Heart left ventricle (tissue), 16 donors: ENCODE measurements at regions not wholly inside any gene's neighbourhood (a gene's known extent, or its start where the extent isn't known, plus 50 kb on each side); places are given as distances from the start of the nearest gene placed in this dataset.

Experiments used
- ATAC-seq, 4 donors: fragments of 200-7000 bp; cut with Tn5 transposase; one replicate each; pipeline ENCODE4 v1.9.1; 2020 to 2022; ENCODE audit warnings: moderate library complexity in 4 of 4, mild to moderate bottlenecking in 3 of 4, moderate number of reproducible peaks in 1 of 4
- DNase-seq, 5 donors: peaks; one replicate each; pipeline ENCODE4 v3.0.0-alpha.2; 2020
- H3K27ac ChIP-seq, 12 donors: fragments of 200-600 bp; sonication (generic) in 4 of 12; one replicate each; pipeline versions ENCODE4 v1.5.0 to v1.8.0; 2016 to 2022; ENCODE audit warnings: mild to moderate bottlenecking in 2 of 12
- H3K27me3 ChIP-seq, 9 donors: fragments of 200-600 bp; sonication (generic) in 2 of 9; one replicate each; pipeline versions ENCODE4 v1.5.1 to v1.8.0; 2016 to 2022; ENCODE audit warnings: mild to moderate bottlenecking in 3 of 9
- H3K36me3 ChIP-seq, 9 donors: fragments of 200-600 bp; sonication (generic) in 2 of 9; one replicate each; pipeline versions ENCODE4 v1.5.0 to v1.8.0; 2018 to 2022; ENCODE audit warnings: mild to moderate bottlenecking in 2 of 9
- H3K4me1 ChIP-seq, 12 donors: fragments of 200-600 bp; sonication (generic) in 4 of 12; one replicate each; pipeline versions ENCODE4 v1.5.0 to v1.8.0; 2016 to 2022; ENCODE audit warnings: mild to moderate bottlenecking in 3 of 12
- H3K4me3 ChIP-seq, 12 donors: fragments of 200-600 bp; sonication (generic) in 4 of 12; one replicate each; pipeline versions ENCODE4 v1.5.0 to v1.8.0; 2017 to 2022; ENCODE audit warnings: mild to moderate bottlenecking in 9 of 12, moderate library complexity in 4 of 12
- H3K9me3 ChIP-seq, 12 donors: fragments of 200-600 bp; sonication (generic) in 4 of 12; one replicate each; pipeline versions ENCODE4 v1.5.0 to v1.8.0; 2016 to 2022; ENCODE audit warnings: mild to moderate bottlenecking in 1 of 12
- POLR2A ChIP-seq, 2 donors: fragments of 450-650 bp; IDR thresholded peaks; one replicate each; pipeline ENCODE4 v1.6.1; 2017; ENCODE audit warnings: antibody characterized with exemption in 2 of 2, mild to moderate bottlenecking in 2 of 2, moderate library complexity in 2 of 2
- WGBS, 4 donors: extraction: QIAGEN DNeasy Blood & Tissue Kit in 2 of 4; methylation state at CpG; one replicate each; pipeline versions ENCODE4 v1.1.5 to v1.1.7; 2013 to 2018; 5-methylcytosine and 5-hydroxymethylcytosine counted together
- intact Hi-C, 10 donors: fragments of 100-400 bp; cut with DNase I; formaldehyde crosslinking; loops; one replicate each; pipeline versions ENCODE4 v1.11.1 to v1.14.2; 2022
- TF ChIP-seq, protein P1 (sequence below), 12 donors: fragments of 200-600 bp; sonication (generic) in 4 of 12; IDR thresholded peaks; one replicate each; pipeline versions ENCODE4 v1.5.0 to v1.8.0; 2018 to 2022; ENCODE audit warnings: antibody characterized with exemption in 12 of 12, mild to moderate bottlenecking in 5 of 12
- donor health status: ischemic (EF 13 %, LVEDD 7.1; RV severe dilation, severe dysfunction).
- donor health status: healthy with polysubstance abuse.
- donor health status: DM: no; HTN: yes; CAD: no.
- donor health status: DM: no; HTN: no; CAD: no.
- donor health status: ischemic (EF 25% LVEDD 6.9; RV normal size, moderate dysfunction).
- donor health status: ischemic (EF 25% LVEDD 5.7; RV mildly dilated, moderate dysfunction).
- donor health status: healthy.
- donor health status: DM: yes; HTN: yes; CAD: no.
- donor health status: ischemic (EF 35%, LVEDD 5.7; RV mildly dilated, moderate dysfunction).
- donor health status: nonischemic (EF 11% LVEDD 7.7; RV severe dilation, severe dysfunction).
- donor health status: DM: yes; HTN: yes; CAD: no.
- donor health status: PGD.
- donor health status: ischemic (EF 29% LVEDD 5.4; RV normal size, mild dysfunction).
- donor health status: nonischemic (EF 23%, LVEDD 6.1; RV moderate dilation, normal function).

GRCh38 chr3:168616915-168617314 is 521.2 kb upstream of the GOLIM4 start:
- Histone ChIP-seq H3K27ac (no peak overlapping the region), H3K9me3 (no peaks in the 10 kb centered on the region), H3K27me3 (peaks cover 0 to 6% (median 0%) of the 10 kb centered on the region in 9 donors), H3K4me1 (no peaks in the 10 kb centered on the region), H3K4me3 (no peak overlapping the region), H3K36me3 (no peaks in the 10 kb centered on the region)
- intact Hi-C loops, result loop anchor here in 1 of 10 donors (10.0 kb wide), 1 partner anchor 402 kb away; no protein-coding TSS in a partner anchor
- ATAC-seq, result no peak
- TF ChIP-seq, protein P1, sequence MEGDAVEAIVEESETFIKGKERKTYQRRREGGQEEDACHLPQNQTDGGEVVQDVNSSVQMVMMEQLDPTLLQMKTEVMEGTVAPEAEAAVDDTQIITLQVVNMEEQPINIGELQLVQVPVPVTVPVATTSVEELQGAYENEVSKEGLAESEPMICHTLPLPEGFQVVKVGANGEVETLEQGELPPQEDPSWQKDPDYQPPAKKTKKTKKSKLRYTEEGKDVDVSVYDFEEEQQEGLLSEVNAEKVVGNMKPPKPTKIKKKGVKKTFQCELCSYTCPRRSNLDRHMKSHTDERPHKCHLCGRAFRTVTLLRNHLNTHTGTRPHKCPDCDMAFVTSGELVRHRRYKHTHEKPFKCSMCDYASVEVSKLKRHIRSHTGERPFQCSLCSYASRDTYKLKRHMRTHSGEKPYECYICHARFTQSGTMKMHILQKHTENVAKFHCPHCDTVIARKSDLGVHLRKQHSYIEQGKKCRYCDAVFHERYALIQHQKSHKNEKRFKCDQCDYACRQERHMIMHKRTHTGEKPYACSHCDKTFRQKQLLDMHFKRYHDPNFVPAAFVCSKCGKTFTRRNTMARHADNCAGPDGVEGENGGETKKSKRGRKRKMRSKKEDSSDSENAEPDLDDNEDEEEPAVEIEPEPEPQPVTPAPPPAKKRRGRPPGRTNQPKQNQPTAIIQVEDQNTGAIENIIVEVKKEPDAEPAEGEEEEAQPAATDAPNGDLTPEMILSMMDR (IDR thresholded peaks at IDR 0.05), result no peak
- no peak for TF ChIP-seq POLR2A (IDR thresholded peaks at IDR 0.05)
- DNase-seq, result no peak
- 63 to 73% (median 70%) methylated on average over 3 of the region's 3 CpGs for WGBS, 4 donors

GRCh38 chr3:168615493-168616020 is 519.8 kb upstream of the GOLIM4 start:
- H3K27me3 ChIP-seq, result peaks cover 0 to 6% (median 0%) of the 10 kb centered on the region in 9 donors
- 52 to 72% (median 62%) methylated on average over 2 of the region's 2 CpGs for WGBS, 4 donors
- DNase-seq (no peak), ATAC-seq (no peak)
- intact Hi-C loops, result loop anchor here in 1 of 10 donors (10.0 kb wide), 1 partner anchor 401 kb away; no protein-coding TSS in a partner anchor
- H3K27ac ChIP-seq, result no peak overlapping the region
- H3K36me3 ChIP-seq, result no peaks in the 10 kb centered on the region
- H3K9me3 ChIP-seq, result no peaks in the 10 kb centered on the region
- no peak for TF ChIP-seq POLR2A (IDR thresholded peaks at IDR 0.05)
- TF ChIP-seq, protein P1 (IDR thresholded peaks at IDR 0.05), result no peak
- no peak overlapping the region for H3K4me3 ChIP-seq
- no peaks in the 10 kb centered on the region for H3K4me1 ChIP-seq

DNA sequence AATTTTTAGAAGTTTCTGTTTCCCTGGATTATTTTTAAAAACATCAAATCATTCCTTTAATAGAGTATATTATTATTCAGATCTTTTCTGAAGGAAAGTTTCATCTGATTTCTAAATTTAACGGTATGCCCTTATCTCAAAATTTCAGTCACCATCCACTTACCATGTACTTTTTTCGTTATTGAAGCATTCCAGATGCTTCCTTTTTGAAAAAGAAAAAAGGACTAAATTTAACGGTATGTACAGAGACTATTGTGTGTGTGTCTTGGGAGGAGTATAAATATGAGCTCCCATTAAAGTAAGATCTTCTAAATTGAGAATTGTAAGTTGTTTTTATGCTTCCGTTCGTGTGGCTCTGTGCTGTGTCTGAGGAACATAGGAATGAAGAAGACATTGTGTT is 517.4 kb upstream of the GOLIM4 start:
- peaks cover 0 to 7% (median 0%) of the 10 kb centered on the region in 9 donors for H3K27me3 ChIP-seq
- 35 to 50% (median 41%) methylated on average over 5 of the region's 5 CpGs for WGBS, 4 donors

GRCh38 chr3:168612671-168613070 is 516.9 kb upstream of the GOLIM4 start:
- Histone ChIP-seq H3K27ac (no peak overlapping the region), H3K4me3 (no peak overlapping the region), H3K27me3 (peaks cover 0 to 10% (median 0%) of the 10 kb centered on the region in 9 donors), H3K4me1 (no peaks in the 10 kb centered on the region), H3K36me3 (no peaks in the 10 kb centered on the region), H3K9me3 (no peaks in the 10 kb centered on the region)
- intact Hi-C loops, result loop anchor here in 1 of 10 donors (10.0 kb wide), 1 partner anchor 398 kb away; no protein-coding TSS in a partner anchor
- 70 to 83% (median 80%) methylated on average over 5 of the region's 5 CpGs for WGBS, 4 donors
- TF ChIP-seq, protein P1 (IDR thresholded peaks at IDR 0.05), result no peak
- no peak for TF ChIP-seq POLR2A (IDR thresholded peaks at IDR 0.05)
- DNase-seq (no peak), ATAC-seq (no peak)

More for the DNA sequence above, 517.4 kb upstream of the GOLIM4 start:
- Histone ChIP-seq H3K4me3 (no peak overlapping the region), H3K36me3 (no peaks in the 10 kb centered on the region), H3K27ac (no peak overlapping the region), H3K4me1 (no peaks in the 10 kb centered on the region), H3K9me3 (no peaks in the 10 kb centered on the region)
- no peak for TF ChIP-seq POLR2A (IDR thresholded peaks at IDR 0.05)
- TF ChIP-seq, protein P1 (IDR thresholded peaks at IDR 0.05), result no peak
- DNase-seq (no peak), ATAC-seq (no peak)
- intact Hi-C loops, result loop anchor here in 1 of 10 donors (10.0 kb wide), 1 partner anchor 398 kb away; no protein-coding TSS in a partner anchor
